ENCODE measurements at regions not wholly inside any gene's neighbourhood (a gene's known extent, or its start where the extent isn't known, plus 50 kb on each side); places are given as distances from the start of the nearest gene placed in this dataset.

DNA sequence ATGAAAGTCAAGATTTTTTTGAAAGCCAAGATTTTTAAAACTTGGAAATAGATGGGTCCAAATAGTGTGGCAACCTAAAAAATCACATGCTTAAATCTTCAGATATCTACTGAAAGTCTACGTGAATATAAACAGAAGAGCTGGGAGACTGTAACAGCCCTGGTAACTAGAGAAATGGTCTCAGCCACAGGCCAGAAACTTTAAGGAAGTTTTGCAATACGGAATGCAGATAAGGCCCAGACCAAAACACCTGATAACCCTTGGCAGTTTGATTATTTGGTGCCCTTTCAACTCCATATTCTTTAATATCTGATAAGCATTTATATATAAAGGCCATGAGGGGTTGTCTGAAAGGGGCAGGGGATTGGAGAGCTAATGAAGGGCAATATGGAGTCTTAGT, 537.3 kb upstream of the TGFBR2 start:
- DNase-seq (ENCODE audit: low read depth) = no peak

DNA sequence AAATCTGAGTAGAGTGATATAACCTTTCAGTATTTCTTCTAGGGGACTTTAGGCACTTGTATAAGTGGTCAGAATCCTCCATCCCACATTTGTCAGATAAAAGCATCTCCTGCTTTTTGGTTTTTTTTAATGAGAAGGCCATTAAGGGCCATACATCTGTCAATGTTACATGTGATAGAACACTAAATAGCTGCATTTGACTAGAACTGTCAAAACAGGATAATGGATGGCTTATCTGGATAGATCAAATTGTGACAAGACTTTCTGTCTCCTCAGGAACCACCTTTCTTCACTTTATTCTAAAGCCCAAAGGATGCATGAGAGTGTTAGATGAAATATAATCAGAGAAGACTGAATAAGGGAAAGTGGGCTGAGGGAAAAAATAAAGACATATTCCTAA, 533.4 kb upstream of the TGFBR2 start:
- DNase-seq (ENCODE audit: low read depth) = no peak

DNA sequence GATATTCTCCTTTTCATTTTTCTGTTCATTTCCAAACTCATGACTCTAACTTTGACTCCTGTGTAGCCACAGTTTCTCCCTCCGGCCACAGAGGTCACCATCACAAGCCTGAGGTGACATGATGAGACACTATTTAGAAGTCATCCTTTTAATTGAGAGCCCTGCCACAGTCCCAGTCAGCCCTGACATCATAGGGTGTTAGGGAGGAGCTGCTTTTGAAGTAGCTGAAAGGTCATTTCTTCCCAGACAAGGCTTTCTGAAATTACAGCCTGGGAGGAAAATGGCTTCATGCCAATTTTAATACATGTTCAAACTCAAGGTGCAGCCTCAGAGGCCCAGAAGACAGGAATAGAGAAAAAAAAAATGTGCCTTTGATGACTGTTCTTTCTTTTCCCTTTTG, 532.8 kb upstream of the TGFBR2 start:
- DNase-seq (ENCODE audit: low read depth) = peak; percentile 22

DNA sequence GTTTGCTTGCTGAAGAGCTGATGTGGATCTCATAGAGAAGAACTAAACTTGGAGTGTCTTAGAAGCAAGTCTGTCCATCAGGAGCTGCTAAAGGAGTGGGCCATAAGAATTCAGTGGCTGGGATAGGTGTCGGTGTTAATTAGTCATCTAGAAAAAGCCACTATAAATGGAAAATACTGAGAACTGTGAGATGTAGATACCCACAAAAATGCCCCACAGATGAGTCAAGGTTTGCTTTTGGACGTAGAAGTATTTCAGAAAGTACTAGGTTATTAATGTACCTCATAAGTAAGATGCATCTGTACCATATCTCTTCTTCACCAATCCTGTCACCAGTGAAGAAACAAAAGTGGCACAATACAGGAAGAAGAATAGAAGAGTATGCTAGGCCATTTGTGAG, 530.9 kb upstream of the TGFBR2 start:
- DNase-seq (ENCODE audit: low read depth) = no peak

DNA sequence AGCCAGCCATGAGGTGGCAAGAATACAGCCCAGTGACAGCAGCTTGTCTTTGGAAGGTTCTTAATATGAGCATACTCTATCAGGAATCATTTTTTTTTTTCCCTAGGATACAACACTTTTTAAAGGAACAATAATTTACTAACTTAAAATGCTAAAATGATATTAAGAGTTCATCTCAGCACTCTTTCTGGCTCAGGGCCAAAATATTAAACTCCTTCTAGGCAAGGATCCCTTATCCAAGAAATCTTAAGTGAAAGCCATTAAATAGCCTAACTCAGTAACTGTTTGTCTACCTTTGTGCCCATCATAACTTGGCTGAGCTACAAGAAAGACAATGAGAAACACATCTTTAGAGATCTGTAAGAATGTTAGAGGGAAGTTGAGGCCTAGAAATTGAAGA, 529.5 kb upstream of the TGFBR2 start:
- DNase-seq (ENCODE audit: low read depth) = no peak

DNA sequence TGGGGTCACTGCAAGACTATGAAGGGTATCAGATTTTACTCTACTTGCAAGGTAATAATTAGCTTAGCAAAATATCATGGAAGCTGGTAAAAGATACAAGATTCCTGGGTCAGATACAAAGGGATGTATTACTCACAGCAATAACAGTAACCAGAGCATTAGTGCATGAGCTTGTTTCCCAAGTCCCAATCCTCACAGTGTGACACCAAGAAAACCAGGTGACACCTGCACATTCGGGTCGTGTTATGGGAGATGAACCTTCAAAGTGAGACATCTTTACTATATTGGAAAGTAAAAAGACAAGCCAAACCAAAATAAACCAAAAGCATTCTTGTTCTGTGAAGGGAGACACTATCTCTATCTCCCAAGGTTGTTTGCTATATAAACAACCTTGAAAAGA, 528.7 kb upstream of the TGFBR2 start:
- no peak for DNase-seq (ENCODE audit: low read depth)

DNA sequence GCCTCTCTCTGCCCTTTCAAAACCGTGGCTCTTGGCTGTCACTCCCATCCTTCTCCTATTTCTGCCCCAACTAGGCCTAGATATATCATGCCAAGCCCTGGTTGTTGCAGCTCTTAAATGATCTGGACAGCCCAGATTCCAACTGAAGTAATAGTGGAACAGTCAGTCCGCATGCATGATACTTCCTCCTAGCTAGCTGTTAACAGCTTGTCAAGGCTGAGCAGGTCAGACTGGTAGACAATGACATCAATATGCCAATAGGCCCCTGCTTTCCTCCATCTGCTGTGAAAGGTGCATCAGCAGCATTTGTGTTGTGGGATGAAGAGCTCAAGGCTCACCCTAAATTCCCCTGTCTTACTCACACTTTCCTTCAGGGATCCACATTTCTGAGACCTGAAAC, 527.7 kb upstream of the TGFBR2 start:
- DNase-seq (ENCODE audit: low read depth) = peak; percentile 22

DNA sequence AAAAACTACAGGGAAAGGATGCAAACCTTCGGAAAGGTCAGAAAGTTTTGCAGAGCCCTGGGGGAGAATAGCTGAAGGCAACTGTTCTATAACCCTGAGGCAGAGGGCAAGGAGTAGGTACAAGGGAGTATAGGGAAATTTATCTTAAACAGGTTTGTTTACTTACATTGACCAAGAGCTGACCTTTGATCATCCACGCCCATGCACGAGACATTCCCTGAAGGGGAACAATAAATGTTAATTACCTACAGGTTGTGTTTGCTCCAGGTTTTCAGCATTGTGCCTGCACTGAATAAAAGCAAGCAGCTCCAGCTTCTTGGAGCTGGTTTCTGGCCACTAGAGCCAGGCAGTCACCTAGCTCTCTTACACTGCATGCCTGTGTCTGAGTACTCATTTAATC, 524.5 kb upstream of the TGFBR2 start:
- DNase-seq (ENCODE audit: low read depth) = no peak

DNA sequence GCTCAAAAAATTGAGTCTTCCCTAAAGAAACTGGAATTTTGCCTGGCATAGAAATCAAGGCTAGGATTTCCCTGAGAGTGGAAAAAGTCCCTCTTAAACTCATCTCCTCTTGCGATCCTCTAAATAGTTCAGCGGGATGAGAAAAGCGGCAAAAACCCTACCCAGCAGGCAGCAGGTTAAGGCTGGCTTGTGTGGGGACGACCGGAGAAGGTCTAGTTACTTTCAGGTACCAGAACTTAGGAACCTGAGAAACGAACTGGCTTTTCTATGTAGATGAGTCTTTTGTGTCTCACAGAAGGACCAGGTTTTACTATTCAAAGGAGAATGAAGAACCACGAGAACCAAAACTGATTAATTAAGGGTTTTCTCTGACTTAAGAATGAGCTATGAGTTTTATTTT, 523.7 kb upstream of the TGFBR2 start:
- DNase-seq (ENCODE audit: low read depth) = no peak

DNA sequence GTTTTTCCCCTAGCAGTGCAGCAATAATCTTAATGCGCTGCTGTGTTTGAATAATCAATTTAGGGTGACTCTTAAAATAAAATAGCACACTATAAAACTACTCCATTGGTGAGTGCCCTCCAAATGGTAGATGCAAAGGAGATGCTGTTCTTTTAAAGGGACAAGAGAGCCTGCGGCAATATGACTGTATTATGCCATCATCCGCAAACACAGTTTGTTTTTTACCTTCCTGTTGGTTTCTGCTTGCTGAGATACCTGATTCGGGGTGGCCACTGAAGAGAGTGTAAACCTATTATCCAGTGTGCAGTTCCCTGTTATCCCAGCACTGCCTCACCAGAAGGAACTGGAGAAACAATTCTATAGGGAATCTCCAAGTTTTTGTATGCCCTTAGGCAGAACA, 523.1 kb upstream of the TGFBR2 start:
- no peak for DNase-seq (ENCODE audit: low read depth)

DNA sequence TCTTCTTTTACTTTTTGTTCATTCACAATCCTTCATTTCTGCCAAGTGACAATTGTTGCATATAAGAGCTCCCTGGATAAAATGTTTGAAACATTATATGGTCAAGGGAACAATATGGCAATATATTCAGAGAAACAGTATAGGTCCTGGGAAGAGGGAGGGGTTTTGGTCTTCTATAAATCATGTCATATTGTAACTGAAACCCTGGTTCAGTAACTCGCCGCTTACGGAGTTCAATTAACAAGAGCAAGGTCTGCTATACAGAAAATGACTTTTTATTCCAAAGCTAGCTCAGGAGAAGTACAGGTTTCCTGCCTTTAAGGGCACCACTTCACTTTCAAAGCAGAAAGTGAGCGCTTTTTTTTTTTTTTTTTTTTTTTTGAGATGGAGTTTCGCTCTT, 522.1 kb upstream of the TGFBR2 start:
- no peak for DNase-seq (ENCODE audit: low read depth)

DNA sequence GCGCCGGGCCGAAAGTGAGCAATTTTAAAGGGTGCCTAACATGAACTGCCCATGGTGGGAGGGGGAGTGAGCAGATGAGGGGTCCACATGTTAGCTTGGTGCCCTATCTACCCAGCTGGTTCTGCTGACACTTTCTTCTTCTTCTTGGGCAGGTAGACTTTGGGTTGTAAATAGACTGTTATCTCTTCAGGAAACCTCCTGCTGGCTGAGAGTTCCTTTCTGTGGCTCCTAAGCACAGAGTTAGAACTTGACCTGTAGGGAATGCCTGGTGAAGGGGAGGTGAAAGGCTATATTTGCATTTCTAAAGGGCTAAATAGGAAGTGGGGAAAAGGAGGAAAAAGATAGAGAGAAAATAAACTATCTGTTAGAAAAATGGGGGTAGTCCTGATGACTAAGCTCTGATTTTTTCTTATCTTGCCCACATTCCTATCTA, 521.4 kb upstream of the TGFBR2 start:
- no peak for DNase-seq (ENCODE audit: low read depth)

DNA sequence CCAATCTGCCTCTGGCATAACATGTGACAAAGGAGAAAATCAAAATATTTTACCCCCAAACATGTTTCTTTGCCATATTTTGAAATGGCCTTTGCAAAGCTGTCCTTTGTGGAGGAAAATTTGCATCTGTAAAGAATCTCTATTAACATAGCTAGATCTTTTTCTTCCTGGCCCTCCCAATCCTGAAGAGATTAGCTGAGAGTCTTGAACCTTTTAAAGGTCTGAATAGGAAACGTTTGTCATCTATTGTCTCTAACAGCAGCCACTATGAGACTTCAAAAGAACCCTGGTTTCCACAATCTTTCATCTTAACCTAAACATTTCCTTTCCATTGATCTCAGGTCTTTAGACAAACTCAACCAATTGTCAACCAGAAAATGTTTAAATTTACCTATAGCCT, 520.9 kb upstream of the TGFBR2 start:
- no peak for DNase-seq (ENCODE audit: low read depth)

DNA sequence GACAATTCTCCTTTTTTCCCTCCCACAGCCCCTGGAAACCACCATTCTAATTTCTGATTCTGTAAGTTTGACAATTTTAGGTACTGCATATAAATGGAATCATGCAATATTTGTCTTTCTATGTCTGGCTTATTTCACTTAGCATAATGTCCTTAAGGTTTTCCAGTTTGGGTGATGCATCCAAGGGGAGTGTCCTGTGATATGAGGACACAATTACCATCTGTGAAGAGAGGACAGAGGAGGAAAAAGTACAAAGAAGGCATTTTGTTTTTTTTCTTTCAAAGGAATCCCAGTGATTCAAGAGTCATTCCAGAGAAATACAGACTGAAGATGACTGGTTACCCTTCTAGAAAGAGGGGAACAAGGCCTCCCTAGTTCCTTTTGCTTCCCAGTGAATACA, 514.7 kb upstream of the TGFBR2 start:
- no peak for DNase-seq (ENCODE audit: low read depth)

DNA sequence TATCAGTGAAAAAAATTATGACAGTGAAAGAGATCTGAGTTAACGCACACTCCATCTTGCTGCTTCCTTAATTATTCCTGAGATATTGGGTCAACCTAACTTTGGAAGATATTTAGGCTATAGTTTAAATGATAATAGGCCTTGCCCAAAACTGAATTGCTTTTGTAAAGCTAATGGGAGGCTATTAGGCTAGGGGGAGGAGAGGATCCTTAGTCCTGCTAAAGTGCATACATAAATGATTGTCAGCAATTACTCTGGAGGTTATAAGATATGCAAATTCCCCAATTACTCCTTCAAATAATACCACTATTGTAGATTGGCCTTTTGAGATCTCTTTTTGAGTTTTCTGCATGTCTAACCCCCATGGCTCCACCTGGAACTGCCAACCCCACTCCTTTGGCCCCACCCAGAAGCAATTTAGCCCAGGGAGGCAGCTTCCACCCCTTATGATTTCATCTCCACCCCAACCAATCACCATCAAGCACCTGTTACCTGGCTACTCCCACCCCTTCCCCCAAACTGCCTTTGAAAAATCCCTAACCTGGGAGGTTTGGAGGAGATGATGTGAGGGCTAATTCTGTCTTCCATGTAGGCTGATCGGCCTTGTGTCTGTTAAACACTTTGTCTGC, 509.3 kb upstream of the TGFBR2 start:
- DNase-seq (ENCODE audit: low read depth) = no peak

DNA sequence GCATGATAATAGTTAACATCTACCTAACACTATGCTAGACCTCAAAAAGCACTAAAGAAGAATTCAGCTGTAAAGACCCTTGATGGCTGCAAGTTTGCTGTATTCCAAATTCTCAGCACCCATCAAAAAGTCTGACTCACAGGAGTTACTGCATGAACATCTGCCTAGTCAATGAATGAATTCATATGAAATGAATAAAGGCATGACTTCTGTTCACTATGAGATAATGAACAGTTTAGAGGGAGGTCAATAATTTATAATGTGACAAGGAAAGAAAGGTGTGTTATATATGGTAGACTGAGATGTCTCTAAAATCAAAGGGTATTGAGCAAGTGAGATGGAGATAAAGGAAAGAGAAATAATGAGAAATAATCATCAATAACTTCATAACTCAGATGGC, 508.2 kb upstream of the TGFBR2 start:
- no peak for DNase-seq (ENCODE audit: low read depth)

DNA sequence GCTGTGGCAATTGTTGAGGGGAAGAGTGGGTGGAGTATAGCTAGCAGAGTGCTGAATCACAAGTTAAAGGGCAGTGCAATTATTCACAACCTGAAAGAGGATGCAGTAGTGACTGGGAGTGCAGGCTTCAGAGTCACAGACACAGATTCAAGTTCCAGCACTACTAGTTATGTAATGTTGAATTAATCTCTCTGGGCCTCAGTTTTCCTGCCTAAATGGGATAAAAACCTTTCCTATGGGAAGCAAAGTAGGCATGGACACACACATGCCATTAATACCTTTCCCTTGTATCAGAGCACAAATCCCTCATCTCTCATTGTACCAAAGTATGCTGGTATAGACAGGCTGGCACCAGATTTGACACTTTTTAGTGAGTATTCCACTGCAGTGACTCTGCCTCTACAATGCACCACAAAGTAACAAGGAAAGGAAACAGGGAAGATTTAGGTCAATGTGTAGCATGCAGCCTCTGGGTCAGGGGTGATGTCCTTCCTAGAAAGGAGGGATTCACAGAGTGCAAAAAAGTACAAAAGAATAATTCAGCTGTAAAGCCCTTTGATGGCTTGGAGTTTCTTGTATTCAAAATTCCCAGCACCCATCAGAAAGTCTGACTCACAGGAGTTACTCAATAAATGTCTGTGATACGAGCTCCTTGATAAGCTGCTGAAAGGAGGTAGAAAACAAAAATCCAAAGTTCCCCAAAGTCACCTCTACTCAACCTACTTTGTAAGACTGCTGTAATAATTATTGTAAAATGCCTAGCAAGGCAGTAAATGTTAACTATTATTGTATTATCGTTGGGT, 507.5 kb upstream of the TGFBR2 start:
- peak; percentile 13 for DNase-seq (ENCODE audit: low read depth)

DNA sequence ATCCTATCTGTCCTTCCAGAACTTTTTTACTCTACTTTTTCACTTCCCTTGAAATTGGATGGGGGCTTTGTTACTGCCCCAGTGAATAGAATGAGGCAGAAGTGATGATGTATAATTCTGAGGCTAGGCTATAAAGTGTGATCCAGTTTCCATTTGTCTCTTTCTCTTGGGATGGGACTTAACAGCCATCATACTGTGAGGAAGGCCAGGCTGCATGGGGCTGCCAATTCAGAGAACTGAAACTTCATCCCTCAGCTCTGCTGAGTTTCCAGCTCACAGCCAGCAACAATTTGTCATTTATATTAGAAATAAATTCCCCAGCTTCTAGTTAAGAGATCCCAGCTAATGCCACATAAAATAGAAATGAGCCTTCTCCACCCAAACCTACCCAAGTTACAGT, 504.0 kb upstream of the TGFBR2 start:
- DNase-seq (ENCODE audit: low read depth) = no peak

DNA sequence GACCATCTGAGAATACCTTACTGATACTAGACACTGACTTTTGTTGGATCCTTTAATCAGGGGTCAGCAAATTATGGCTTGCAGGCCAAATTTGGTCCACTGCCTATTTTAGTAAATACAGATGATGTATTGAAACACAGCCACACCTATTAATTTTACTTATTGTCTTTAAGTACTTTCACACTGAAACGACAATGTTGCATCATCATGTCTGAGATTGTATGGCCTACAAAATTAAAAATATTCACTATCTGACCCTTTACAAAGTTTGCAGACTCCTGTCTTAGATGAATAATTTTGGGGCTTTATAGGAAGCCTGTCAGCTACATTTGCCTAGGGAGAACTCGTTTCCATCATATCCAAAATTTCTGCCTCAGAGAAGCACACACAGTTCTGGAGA, 503.2 kb upstream of the TGFBR2 start:
- DNase-seq (ENCODE audit: low read depth) = no peak

DNA sequence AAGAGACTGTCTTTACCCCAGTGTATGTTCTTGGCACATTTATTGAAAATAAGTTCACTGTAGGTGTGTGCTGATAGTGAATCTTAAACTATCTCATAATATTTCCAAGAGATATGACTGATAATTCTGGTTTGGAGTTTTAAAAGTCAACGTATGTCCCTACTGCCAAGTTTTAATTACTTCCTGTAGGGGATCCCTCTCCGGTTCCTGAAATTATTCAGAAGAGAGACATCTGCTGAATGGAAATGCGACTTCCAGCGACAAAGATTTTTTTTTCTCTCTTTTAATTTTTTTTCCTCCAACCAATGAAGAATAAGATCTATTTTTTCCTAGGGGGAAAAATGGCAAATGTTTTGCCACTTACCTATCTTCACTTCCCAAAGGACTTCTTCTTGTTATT, 498.9 kb upstream of the TGFBR2 start:
- DNase-seq (ENCODE audit: low read depth) = no peak

DNA sequence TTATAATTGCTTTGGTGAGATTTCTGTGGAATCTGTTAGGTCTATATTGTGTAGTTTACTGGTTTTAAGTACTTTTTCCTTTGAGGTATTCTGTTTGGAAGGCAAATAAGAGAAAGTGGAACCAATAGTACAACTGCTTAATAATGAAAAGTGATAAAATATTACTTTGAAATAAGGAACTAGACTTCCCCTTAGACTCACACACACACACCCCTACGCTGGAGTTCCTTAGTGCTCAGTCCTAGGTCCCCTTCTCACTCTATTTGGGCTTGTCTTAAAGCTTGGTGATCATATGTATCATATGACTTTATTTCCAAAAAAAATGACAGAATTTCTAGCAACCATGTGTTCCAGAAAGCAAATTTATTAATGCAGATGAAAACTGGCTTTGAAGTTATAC, 494.0 kb upstream of the TGFBR2 start:
- no peak for DNase-seq (ENCODE audit: low read depth)

DNA sequence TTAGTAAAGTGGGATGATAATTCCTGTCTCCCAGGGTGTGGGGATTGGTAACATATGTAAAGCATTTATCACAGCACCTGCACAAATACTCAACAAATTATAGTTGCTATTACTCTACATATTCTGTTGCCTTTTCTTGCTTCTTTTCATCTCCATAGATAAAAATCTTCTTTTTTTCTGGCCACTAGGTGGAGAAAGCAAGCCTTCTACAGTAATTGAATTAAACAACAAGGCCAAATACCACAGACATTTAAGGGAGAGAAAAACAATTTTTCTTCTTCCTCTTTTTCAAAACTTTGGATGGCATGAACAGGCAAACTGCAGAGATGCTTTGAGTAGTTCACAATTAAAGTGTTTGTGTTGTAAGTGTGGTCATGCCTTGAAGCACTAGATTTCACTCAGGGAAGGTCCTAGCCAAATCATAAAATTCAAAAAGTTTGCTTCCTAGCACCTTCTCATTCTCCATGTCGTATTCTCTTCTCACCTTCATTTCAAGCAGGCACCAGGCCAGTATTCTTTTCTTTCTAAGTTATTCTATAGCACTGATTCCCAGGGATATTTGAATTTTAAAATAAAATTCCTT, 493.4 kb upstream of the TGFBR2 start:
- peak; percentile 77 for DNase-seq (ENCODE audit: low read depth)

DNA sequence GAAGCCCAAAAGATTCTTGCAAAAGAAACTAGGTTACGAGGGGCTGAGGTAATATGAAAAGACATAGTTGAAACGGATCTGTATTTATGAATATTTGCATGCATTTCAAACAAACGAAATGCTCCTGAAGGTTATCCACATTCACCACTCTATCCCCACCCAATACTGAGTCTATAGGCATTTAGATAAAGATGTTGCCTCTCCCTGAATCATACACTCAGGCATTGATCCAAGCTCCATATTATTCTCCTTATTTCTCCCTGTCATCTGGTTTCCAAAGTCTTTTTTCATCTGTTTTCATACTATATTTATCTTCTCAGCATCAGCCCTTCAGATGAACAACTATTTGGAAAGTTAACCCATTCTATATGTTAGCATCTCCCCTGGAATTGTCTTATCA, 492.5 kb upstream of the TGFBR2 start:
- no peak for DNase-seq (ENCODE audit: low read depth)
